ENCODE measurements at regions not wholly inside any gene's neighbourhood (a gene's known extent, or its start where the extent isn't known, plus 50 kb on each side); places are given as distances from the start of the nearest gene placed in this dataset.
"Not testable (repeated sequence)": the region's sequence is repeated elsewhere in the genome, so short reads cannot be mapped to it uniquely, and the experiment has no call there.

GRCh38 chr13:63337921-63338320, 1922.3 kb upstream of the PCDH20 start:
- DNase-seq, result no peak

- DNase-seq, result no peak
These were observed 1921.4 kb upstream of the PCDH20 start for GRCh38 chr13:63337041-63337440.

- no peak for DNase-seq
These were observed 1920.9 kb upstream of the PCDH20 start for GRCh38 chr13:63336549-63336948.

GRCh38 chr13:63327584-63327983, 1911.9 kb upstream of the PCDH20 start:
- DNase-seq, result no peak

GRCh38 chr13:63323441-63323840, 1907.8 kb upstream of the PCDH20 start:
- no peak for DNase-seq

GRCh38 chr13:63311587-63311986, 1895.9 kb upstream of the PCDH20 start:
- DNase-seq, result no peak

- DNase-seq, result no peak
These were observed 1893.0 kb upstream of the PCDH20 start for GRCh38 chr13:63308549-63309165.

GRCh38 chr13:63307228-63307627, 1891.6 kb upstream of the PCDH20 start:
- DNase-seq, result no peak

GRCh38 chr13:63305641-63306133, 1890.0 kb upstream of the PCDH20 start:
- no peak for DNase-seq

GRCh38 chr13:63304497-63304896, 1888.8 kb upstream of the PCDH20 start:
- no peak for DNase-seq

- peak; percentile 68 for DNase-seq
These were observed 1884.3 kb upstream of the PCDH20 start for GRCh38 chr13:63299866-63300394.

GRCh38 chr13:63297163-63297562, 1881.5 kb upstream of the PCDH20 start:
- no peak for DNase-seq

- DNase-seq, result no peak
These were observed 1876.1 kb upstream of the PCDH20 start for GRCh38 chr13:63291701-63292100.

- DNase-seq, result no peak
These were observed 1872.9 kb upstream of the PCDH20 start for GRCh38 chr13:63288576-63288975.

GRCh38 chr13:63287926-63288325, 1872.3 kb upstream of the PCDH20 start:
- no peak for DNase-seq

GRCh38 chr13:63285426-63285825, 1869.8 kb upstream of the PCDH20 start:
- no peak for DNase-seq

GRCh38 chr13:63279136-63279535, 1863.5 kb upstream of the PCDH20 start:
- no peak for DNase-seq

GRCh38 chr13:63274772-63275171, 1859.1 kb upstream of the PCDH20 start:
- DNase-seq, result no peak

- no peak for DNase-seq
These were observed 1834.0 kb upstream of the PCDH20 start for GRCh38 chr13:63249411-63250187.

- not testable (repeated sequence) for DNase-seq
These were observed 1821.2 kb upstream of the PCDH20 start for GRCh38 chr13:63236667-63237396.

GRCh38 chr13:63218596-63218995, 1802.9 kb upstream of the PCDH20 start:
- DNase-seq, result not testable (repeated sequence)

- DNase-seq, result no peak
These were observed 1793.8 kb upstream of the PCDH20 start for GRCh38 chr13:63209330-63210017.

- no peak for DNase-seq
These were observed 1793.2 kb upstream of the PCDH20 start for GRCh38 chr13:63208826-63209225.
